Type B pancreatic cell (in vitro differentiated cells): ENCODE measurements at regions not wholly inside any gene's neighbourhood (a gene's known extent, or its start where the extent isn't known, plus 50 kb on each side); places are given as distances from the start of the nearest gene placed in this dataset.

ENCODE experiments used
- DNase-seq: peaks from one replicate; pipeline ENCODE4 v3.0.0; 2021; ENCODE audit warnings: mixed read lengths; ENCODE audit not compliant: unreplicated experiment; ENCODE audit errors: extremely low spot score
- H3K27ac Mint-ChIP-seq: 2 replicates; pipeline ENCODE4 v1.8.0; 2021; ENCODE audit warnings: mild to moderate bottlenecking, mixed read lengths
- H3K27me3 Mint-ChIP-seq: 2 replicates; pipeline ENCODE4 v1.8.0; 2021; ENCODE audit warnings: mixed read lengths
- H3K36me3 Mint-ChIP-seq: 2 replicates; pipeline ENCODE4 v1.8.0; 2021; ENCODE audit warnings: mixed read lengths
- H3K4me1 Mint-ChIP-seq: one replicate; pipeline ENCODE4 v1.8.0; 2021; ENCODE audit warnings: mixed read lengths; ENCODE audit not compliant: unreplicated experiment
- H3K4me3 Mint-ChIP-seq: 2 replicates; pipeline ENCODE4 v1.8.0; 2021; ENCODE audit warnings: mild to moderate bottlenecking, mixed read lengths
- H3K9me3 Mint-ChIP-seq: 2 replicates; pipeline ENCODE4 v1.8.0; 2021; ENCODE audit warnings: mixed read lengths
- CTCF ChIP-seq: fragments of 200-600 bp; sonication (generic); conservative IDR thresholded peaks from 2 replicates; pipeline ENCODE4 v1.5.0; 2021; ENCODE audit warnings: antibody characterized with exemption, mild to moderate bottlenecking

GRCh38 chr18:56166914-56167313 is 471.5 kb downstream of the TXNL1 start:
- no peak for DNase-seq
- Mint-ChIP-seq H3K9me3 (peaks cover 4% of the 10 kb centered on the region), H3K27ac (no peak overlapping the region), H3K4me3 (no peak overlapping the region), H3K4me1 (peaks cover 10% of the 10 kb centered on the region), H3K36me3 (no peaks in the 10 kb centered on the region), H3K27me3 (no peaks in the 10 kb centered on the region)
- no peak for TF ChIP-seq CTCF

GRCh38 chr18:56165601-56166355 is 472.6 kb downstream of the TXNL1 start:
- Mint-ChIP-seq H3K9me3 (peaks cover 4% of the 10 kb centered on the region), H3K4me1 (peaks cover 14% of the 10 kb centered on the region), H3K27me3 (no peaks in the 10 kb centered on the region), H3K27ac (no peak overlapping the region), H3K4me3 (no peak overlapping the region), H3K36me3 (no peaks in the 10 kb centered on the region)
- DNase-seq: no peak
- no peak for TF ChIP-seq CTCF

- Mint-ChIP-seq H3K4me3 (no peak overlapping the region), H3K27me3 (no peaks in the 10 kb centered on the region), H3K27ac (no peak overlapping the region), H3K9me3 (peaks cover 4% of the 10 kb centered on the region), H3K4me1 (peaks cover 7% of the 10 kb centered on the region), H3K36me3 (no peaks in the 10 kb centered on the region)
- DNase-seq: no peak
- no peak for TF ChIP-seq CTCF
Observed at GRCh38 chr18:56162311-56163265, 475.8 kb downstream of the TXNL1 start.

- no peak for DNase-seq
- no peak for TF ChIP-seq CTCF
- Mint-ChIP-seq H3K27ac (no peak overlapping the region), H3K27me3 (no peaks in the 10 kb centered on the region), H3K9me3 (peaks cover 4% of the 10 kb centered on the region), H3K4me1 (peaks cover 4% of the 10 kb centered on the region), H3K4me3 (no peak overlapping the region), H3K36me3 (no peaks in the 10 kb centered on the region)
Observed at GRCh38 chr18:56161566-56162260, 476.7 kb downstream of the TXNL1 start.

- TF ChIP-seq CTCF: no peak
- Mint-ChIP-seq H3K27ac (no peak overlapping the region), H3K9me3 (no peaks in the 10 kb centered on the region), H3K4me3 (no peak overlapping the region), H3K4me1 (peaks cover 4% of the 10 kb centered on the region), H3K36me3 (no peaks in the 10 kb centered on the region), H3K27me3 (no peaks in the 10 kb centered on the region)
- DNase-seq: no peak
Observed at GRCh38 chr18:56158676-56159075, 479.7 kb downstream of the TXNL1 start.
